Esophagus muscularis mucosa (tissue), 4 donors: ENCODE measurements at regions not wholly inside any gene's neighbourhood (a gene's known extent, or its start where the extent isn't known, plus 50 kb on each side); places are given as distances from the start of the nearest gene placed in this dataset.

Experiments used
- CTCF ChIP-seq, 3 experiments: fragments of 200-600 bp in 2 of 3; fragments of 450-650 bp in 1 of 3; sonication (generic) in 2 of 3; IDR thresholded peaks; one replicate each; pipeline ENCODE4 v1.5.1; 2017 to 2019; ENCODE audit warnings: antibody characterized with exemption in 3 of 3, mild to moderate bottlenecking in 2 of 3, moderate library complexity in 1 of 3
- EP300 ChIP-seq: sonication (generic); formaldehyde crosslinking; IDR thresholded peaks from one replicate; pipeline ENCODE4 v1.6.1; 2017; ENCODE audit warnings: antibody characterized with exemption
- POLR2A ChIP-seq: fragments of 450-650 bp; IDR thresholded peaks from one replicate; pipeline ENCODE4 v1.6.1; 2017; ENCODE audit warnings: antibody characterized with exemption, moderate library complexity, mild to moderate bottlenecking, low read depth
- POLR2AphosphoS5 ChIP-seq, 2 donors: sonication (generic); formaldehyde crosslinking; IDR thresholded peaks; one replicate each; pipeline ENCODE4 v1.6.1; 2017; ENCODE audit warnings: antibody characterized with exemption in 2 of 2

- no peak for TF ChIP-seq CTCF (IDR thresholded peaks at IDR 0.05)
- no peak for TF ChIP-seq POLR2A
- TF ChIP-seq POLR2AphosphoS5 (IDR thresholded peaks at IDR 0.05) = no peak
- no peak for TF ChIP-seq EP300
Observed at GRCh38 chr18:78722386-78722785, 257.2 kb upstream of the SALL3 start.
